Hippocampal formation (tissue), 2 donors: ENCODE measurements at regions not wholly inside any gene's neighbourhood (a gene's known extent, or its start where the extent isn't known, plus 50 kb on each side); places are given as distances from the start of the nearest gene placed in this dataset.
"Not testable (repeated sequence)": the region's sequence is repeated elsewhere in the genome, so short reads cannot be mapped to it uniquely, and the experiment has no call there.

ENCODE experiments used
- DNase-seq, 2 donors: peaks; one replicate each; lab custom pipeline; 2025; lab: John Stamatoyannopoulos, UW

DNA sequence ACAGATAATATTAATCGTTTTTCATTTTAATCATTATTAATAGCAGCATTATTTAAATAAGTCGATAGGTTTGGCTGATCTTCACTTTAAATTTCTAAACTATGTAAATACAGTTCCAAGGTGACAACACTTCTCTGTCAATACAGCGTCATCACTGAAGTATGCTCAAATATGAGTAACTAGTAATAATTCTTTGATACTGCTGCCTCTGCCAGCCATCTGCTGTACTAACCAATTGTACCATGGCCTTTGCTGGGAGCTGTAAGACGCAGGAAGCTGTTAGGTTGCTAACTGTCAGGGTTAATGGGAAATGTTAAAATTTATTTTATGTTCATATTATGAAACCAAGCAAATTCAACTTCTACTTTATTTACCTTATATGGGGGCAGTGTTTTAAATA is 1650.5 kb upstream of the LRRTM3 start:
- no peak for DNase-seq

DNA sequence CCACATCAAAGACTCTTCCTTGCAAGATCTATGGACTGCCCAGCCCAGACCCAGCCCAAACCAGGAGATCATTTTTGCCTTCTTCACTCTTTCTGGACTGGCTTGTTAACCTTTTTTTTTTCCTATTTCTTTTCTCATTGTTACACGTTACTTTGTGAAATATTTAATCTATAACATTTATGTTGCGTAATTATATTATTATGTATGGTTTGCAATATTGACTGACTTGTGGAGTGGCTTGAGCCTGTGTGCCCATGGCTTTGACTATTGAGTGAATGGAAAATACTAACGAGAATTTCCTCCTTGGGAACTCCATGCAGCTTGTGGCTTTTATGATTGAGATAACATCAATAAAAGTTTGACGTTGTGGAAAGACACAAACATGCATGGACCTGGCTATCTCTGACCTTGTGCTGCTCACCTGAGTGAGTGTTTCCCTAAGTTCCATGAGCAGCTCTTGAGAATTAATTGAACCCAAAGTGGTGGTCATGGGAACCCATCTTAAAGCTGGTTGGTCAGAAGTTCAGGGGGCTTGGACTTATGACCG is 1641.3 kb upstream of the LRRTM3 start:
- no peak for DNase-seq

DNA sequence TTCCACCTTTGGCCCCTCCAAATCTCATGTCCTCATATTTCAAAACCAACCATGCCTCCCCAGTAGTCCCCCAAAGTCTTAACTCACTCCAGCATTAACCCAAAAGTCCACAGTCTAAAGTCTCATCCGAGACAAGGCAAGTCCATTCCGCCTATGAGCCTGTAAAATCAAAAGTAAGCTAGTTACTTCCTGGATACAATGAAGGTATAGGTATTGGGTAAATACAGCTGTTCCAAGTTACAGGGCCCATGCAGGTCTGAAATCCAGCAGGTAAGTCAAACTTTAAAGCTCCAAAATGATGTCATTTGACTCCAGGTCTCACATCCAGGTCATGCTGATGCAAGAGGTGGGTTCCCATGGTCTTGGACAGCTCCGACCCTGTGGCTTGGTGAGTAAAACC is 1640.1 kb upstream of the LRRTM3 start:
- not testable (repeated sequence) for DNase-seq

DNA sequence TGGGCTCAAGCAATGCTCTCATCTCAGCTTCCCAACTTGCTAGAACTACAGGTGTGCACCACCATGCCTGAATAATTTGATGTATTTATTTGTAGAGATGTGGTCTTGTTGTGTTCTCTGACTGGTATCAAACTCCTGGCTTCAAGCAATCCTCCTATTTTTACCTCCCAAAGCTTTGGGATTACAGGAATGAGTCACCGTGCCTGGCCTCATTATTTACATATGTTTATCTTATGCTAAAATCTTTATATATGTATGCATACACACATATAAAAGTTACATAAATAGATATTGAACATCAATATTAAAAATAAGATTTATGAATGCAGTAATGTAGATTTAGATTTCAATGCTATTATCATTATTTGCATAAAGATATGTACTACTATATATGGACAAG is 1634.5 kb upstream of the LRRTM3 start:
- no peak for DNase-seq

DNA sequence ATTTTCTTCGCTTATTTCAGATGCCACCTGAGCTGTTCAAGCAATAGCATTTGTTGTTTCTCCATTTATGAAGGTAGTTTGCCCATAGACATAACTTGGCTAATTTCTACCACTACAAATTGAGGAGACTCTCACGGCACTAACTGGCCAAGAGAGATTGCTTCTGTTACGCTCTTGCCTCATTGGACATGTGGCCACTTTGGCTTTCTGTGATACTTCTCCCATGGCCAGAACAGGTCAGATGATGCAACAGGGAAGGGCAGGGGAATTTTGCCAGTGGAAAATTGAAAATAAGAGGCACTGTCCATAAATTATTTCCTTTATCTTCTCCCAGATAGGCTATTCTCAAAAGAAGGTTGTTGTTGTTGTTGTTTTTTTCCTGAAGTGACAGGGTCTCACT is 1633.3 kb upstream of the LRRTM3 start:
- no peak for DNase-seq

DNA sequence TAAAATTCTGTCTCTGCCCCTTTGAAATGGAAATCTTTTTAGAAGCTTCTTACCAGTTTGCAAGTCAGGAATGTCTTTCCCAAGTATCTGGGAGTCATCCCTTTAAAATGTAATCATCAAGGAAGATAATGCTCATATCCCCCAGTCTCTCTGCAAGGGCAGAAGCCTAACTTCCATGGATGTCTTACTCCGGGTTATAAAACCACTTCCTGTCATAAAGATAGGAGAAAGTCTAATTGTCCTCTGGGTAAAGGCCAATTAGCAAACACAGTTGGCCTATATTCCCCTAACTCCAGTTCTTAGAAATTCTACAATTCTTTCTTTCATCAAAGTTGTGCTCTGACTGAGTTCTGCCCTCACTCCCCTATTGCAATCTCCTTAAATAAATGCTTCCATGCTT is 1631.5 kb upstream of the LRRTM3 start:
- DNase-seq: no peak

DNA sequence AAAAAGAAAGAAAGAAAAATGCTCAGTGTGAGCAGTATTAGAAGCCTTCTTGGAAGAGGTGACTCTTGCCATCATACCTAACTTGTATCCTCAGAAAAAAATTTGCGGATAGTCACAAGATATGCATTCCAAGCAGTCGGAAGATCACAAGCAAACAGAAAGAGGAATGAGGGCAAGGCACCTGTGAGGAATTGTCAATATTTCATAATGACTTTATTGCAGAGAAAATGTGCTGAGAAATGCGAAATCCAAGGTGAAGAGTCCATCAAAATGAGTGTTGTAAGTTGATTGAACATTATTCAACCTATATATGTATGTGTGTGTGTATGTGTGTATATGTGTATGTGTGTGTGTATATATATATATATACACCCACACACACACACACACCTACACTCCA is 1624.7 kb upstream of the LRRTM3 start:
- no peak for DNase-seq

DNA sequence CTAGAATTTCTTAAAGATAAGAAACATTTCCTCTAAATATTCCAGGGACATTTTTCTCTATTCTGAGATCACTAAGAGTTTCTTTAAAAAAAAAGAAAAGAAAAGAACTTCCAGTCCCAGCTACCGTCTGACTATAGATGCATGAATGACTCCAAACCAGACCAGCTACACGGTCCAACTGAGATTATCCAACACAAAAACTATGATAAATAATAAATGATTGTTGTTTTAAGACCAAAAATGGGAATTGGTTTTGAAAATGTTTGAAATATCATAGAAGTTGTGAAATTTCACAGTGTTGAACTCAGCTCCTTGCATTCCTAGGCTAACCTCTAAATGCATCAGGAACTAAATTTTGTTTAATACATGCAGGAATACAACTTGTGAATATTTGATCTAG is 1619.6 kb upstream of the LRRTM3 start:
- DNase-seq: no peak

DNA sequence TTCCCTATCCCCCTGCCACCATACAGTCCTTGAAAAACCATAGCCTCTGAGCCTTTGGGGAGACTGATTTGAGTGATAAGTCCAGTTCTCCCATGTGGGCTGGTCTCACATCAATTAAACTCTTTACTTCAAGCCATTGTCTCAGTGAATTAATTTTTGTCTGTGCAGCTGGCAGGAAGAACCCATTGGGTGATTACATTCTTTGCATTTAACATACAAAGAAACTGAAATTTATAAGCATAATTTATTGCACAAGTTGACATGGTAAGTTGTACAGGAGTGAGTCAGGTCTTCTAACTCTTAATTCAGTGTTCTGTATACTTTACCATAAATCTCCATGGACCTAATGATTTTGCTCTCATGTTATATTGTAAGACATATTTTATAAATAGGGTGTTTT is 1613.0 kb upstream of the LRRTM3 start:
- DNase-seq: no peak

DNA sequence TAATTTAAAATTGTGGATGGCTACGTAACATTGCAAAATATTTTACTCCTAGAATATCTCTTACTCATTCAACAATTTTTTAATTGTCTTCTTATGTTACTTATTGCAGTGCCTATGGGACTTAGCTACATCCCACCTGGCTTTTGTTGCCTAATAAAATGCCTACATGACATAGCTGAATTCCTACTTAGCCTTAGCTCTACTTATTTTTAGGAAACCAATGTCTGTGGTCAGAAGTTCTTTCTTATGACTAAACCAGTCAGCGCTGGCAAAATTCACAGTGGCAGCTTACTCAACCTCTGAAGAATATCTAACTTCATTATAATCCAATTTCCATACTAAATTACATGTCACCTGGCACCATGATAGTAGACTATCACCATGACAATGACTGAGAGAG is 1612.4 kb upstream of the LRRTM3 start:
- no peak for DNase-seq

DNA sequence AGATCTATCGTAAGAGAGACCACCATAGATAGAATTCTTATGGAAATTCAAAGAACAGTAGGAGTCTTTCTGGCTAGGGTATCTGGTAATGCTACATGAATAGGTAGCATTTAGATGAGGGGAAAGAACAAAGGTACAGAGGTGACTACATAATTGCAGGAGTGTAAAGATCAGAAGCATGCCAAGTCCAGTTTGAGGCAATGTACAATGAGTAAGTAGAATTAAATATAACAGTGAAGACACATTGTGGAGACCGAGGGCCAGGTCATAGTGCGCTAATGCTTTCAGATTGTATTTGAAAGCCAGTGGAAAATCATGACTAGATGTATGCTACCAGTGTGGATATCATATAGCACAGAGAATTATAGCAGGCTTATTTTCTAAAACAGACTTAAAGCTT is 1611.6 kb upstream of the LRRTM3 start:
- DNase-seq: no peak

DNA sequence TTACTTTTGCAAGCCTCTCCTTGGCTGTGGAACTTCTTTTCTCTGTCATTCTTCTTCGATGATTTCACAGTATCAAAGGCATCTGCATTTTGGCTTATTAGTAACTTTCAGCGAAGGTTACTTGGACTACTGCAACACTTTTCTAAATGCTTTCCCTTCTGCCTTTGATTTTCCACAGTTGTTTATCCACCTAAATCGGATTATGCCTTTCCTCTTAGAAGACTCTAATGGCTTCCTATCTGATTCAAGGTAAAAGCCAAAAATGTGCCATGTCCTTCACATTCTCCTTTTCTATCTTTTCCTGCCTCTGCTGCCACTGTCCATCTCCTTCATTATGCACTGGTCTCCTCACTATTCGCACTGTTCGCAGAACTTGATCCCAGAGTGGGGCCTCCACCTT is 1606.3 kb upstream of the LRRTM3 start:
- DNase-seq: no peak

DNA sequence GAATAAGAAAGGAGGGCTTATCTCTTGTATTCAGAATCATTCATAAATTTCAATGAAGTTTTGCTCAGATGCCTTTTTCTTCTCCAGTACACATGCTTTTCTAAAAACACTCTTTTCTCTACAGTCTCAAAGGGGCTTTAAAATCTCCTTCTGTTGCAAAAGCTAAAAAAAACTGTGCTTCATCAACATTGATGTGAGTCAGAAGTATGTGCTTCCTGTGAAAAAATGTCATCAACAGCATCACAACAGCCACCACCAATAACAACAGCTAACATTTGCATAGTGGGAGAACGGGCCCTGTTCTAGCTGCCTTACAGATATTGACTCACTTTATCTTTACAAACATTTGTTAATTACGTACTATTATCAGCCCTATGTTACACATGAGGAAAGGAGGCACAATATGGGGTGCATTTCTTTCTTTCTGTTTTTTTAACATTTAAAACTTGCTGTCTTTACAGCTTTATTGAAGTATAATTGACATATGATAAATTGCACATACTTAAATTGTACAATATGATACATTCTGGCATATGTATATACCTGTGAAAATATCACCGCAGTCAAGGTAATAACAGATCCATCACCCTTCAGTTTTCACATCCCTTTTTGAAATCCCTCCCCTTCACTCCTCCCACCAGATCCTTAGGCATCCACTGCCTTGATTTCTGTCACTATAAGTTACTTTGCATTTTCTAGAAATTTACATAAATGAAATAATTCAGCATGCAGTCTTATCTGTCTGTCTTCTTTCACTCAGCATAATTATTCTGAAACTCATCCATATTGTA is 1605.4 kb upstream of the LRRTM3 start:
- DNase-seq: no peak

DNA sequence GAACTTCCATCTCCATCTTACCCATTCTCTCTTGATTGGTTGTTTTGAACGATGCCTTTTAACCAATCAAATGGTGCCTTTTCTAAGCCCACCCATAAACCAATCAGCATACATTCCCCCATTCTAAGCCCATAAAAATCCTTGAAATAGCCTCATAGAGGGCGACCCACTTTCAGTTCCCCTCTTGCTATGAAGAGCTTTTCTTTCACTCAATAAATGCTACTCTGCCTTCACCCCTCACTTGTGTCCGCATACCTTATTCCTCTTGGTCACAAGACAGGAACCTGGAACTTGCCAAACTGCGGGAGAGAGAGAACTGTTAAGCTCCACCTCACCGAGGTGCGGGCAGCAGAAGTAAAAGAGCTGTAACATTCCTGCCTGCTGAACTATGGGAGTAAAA is 1602.0 kb upstream of the LRRTM3 start:
- no peak for DNase-seq

DNA sequence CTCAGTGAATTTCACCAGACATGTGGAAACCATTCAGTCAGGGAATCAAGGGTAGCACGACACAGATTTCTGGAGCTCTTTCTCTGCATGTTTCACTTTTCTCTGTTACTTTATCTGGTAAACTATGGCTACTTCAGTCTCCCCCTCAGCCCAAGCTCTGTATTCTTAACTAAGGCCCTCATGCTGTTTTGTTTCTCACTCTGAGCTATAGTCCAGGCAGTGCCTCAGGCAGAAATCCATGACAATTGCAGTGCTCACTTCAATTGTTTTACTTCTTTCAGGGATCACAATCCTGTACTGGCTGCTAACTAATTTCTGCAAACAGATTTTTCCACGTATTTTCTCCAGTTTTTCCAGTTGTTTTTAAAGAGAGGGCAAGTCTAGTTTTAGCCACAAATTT is 1599.9 kb upstream of the LRRTM3 start:
- no peak for DNase-seq

DNA sequence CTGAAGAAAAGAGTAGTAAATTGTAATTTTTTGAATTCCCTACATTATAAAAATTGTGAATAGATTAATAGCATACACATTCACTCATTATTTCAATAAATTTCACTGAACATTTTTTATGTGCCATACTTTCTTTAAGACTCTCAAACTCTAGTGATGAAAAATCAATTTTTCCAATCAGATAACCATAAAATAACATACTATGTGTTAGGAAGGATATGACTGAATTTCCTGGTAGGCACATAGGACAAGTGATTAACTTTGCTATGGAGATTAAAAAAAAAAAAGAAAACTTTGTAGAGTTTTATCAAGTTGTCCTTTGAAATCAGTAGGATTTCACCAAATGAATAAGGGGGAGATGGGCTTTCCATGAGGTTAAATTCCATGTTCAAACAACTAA is 1597.3 kb upstream of the LRRTM3 start:
- no peak for DNase-seq

DNA sequence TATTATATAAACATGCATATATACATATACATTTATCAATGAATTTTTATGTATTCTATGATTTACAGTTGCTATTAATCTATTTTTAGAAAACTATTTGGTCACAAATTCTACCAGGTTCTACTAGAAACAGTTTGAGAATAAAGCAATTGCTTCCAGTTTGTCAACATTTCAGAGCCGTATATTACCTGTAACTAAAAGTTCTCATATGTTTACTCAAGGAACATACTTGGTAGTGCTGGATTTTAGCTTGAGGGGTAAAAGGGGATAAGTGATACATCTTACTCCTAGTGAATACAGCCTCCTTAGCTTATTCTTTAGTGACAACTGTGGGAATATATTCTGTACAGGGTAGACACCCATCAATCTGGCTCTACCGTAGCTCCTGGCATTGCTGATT is 1590.5 kb upstream of the LRRTM3 start:
- no peak for DNase-seq

DNA sequence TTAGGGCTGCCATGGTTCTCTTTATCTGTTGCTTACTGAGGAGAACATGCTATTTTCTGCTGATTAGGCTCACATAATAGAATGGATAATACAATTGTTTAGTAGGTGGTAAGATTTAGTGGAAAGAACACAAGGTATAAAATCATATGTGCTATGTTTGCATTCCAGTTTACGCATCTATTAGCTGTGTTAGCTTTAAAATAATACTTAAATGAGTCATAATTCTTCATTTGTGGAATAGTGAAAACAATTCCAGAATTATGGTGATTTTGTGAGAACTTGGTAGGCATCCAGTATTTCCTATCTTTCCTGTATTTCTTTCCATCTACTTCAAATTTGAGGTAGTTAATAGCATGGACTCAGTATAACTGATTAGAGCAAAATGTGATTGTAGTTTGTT is 1585.5 kb upstream of the LRRTM3 start:
- DNase-seq: no peak

DNA sequence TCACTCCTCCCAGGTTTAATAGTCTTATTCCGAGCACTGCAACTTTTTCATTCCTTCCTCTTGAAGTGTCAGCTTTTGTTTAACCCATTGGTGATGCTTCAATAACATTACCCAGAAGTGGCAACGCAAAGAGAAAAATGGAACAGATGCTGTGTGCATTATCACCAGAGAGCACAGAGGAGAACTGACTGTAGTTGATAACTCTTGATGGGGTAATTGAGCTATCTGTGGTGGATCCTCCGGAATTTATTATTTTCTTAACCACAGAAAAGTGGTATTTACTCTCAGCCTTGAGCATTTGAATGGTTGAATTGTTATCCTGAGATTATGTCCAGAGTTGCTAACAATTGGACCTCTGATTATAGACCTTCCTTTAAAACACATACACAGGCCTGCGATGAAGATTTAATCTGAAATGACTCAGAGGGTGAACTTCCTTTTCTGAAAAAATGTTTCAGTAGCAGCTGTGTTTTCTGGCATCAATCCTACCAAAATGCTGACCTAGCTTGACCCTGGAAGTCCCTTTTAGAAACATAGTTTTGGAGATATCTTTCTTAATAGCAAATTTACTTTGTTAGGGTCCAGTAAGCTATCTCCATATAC is 1584.4 kb upstream of the LRRTM3 start:
- DNase-seq: no peak

DNA sequence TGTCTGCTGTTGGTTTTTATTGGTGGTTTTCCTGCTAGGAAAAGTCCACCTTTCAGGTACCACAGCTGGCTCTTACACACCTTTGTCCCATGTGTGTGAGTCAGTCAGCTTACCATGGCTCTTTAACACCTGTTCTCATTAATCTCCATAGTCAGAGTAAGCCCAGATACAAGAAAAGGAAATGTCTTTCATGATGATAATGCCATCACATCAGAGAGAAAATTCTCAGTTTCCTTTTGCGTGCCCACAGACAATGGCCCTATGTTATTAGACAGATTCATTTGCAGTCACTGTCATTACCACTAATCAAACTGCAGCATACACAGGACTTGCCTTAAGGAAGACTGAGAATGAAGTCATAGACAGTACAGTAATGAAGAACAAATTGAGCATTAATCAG is 1583.6 kb upstream of the LRRTM3 start:
- no peak for DNase-seq

DNA sequence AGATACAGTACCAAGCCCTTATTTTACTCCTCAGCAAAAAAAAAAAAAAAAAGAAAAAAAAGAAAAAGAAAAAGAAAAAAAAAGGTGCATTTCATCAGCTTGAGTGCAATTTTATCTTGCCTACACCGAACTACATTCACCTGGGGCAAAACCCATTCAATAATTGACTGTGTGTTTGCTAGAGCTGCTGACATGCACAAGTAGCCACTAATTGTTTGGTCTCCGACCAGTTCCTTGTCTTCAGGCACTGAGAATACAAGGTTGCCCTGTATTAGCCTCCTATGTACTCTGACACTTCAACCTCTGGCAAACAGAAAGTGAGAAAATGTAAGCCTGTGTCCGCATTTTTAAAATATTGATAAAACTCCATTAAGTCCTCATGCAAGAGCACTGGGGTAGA is 1579.4 kb upstream of the LRRTM3 start:
- DNase-seq: no peak

DNA sequence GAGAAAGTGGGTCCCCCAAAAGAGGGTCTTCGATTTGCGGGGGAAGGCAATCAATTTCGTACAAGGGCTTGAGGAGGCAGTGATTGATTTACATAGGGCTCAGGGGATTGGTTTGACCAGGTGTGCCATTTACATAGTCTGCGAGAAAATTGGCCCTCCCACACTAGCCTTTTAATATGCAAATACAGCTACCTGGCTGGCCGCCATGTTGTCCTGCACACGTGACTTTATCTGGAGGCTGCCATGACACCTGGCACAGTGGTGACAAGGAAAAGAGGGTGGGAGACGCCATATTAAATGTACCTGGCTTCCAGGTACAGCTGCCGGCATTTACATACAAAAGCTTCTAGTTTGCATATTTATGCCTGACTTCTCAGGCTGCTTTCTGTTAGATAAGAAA is 1577.2 kb upstream of the LRRTM3 start:
- DNase-seq: no peak

DNA sequence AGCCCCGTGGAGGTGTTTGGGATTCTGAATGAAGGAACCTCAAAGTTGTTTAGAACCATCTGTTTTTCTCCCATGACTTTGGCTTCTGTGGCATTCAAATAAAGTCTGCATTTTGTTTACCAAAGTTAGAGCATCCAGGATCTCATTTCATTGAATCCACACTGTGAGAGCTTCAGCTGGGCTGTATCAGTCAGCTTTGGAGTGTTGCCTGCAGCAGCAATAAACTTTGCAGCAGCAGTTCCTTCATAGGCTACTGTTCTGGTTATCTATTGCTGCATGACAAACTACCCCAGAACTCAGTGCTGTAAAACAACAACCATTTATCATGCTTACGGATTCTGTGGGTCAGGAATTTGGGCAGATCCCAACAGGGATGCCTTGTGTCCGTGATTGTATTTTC is 1575.2 kb upstream of the LRRTM3 start:
- DNase-seq: no peak
